CD4-positive, alpha-beta T cell treated with Interferon gamma for 1 hour (primary cell): ENCODE measurements at regions not wholly inside any gene's neighbourhood (a gene's known extent, or its start where the extent isn't known, plus 50 kb on each side); places are given as distances from the start of the nearest gene placed in this dataset.

Source experiments
- DNase-seq: peaks from one replicate; pipeline ENCODE4 v3.0.0-alpha.2; 2020

GRCh38 chr6:134738211-134738885 is 211.6 kb downstream of the ALDH8A1 start:
- DNase-seq: no peak

- no peak for DNase-seq
Measured at GRCh38 chr6:134735461-134735860, 214.4 kb downstream of the ALDH8A1 start.

GRCh38 chr6:134734312-134734869 is 215.5 kb downstream of the ALDH8A1 start:
- DNase-seq: no peak

GRCh38 chr6:134733801-134734200 is 216.1 kb downstream of the ALDH8A1 start:
- DNase-seq: no peak

GRCh38 chr6:134732763-134733162 is 217.1 kb downstream of the ALDH8A1 start:
- DNase-seq: no peak

- no peak for DNase-seq
Measured at GRCh38 chr6:134731615-134732014, 218.3 kb downstream of the ALDH8A1 start.

GRCh38 chr6:134730013-134730412 is 219.9 kb downstream of the ALDH8A1 start:
- DNase-seq: no peak

- no peak for DNase-seq
Measured at GRCh38 chr6:134729561-134729960, 220.3 kb downstream of the ALDH8A1 start.

GRCh38 chr6:134727081-134727480 is 222.8 kb downstream of the ALDH8A1 start:
- no peak for DNase-seq

GRCh38 chr6:134725590-134725989 is 224.3 kb downstream of the ALDH8A1 start:
- DNase-seq: no peak

- DNase-seq: no peak
Measured at GRCh38 chr6:134724771-134725340, 225.0 kb downstream of the ALDH8A1 start.

- DNase-seq: no peak
Measured at GRCh38 chr6:134723081-134723871, 226.6 kb downstream of the ALDH8A1 start.

GRCh38 chr6:134722200-134722870 is 227.6 kb downstream of the ALDH8A1 start:
- DNase-seq: no peak

- no peak for DNase-seq
Measured at GRCh38 chr6:134721060-134721405, 228.9 kb downstream of the ALDH8A1 start.

- no peak for DNase-seq
Measured at GRCh38 chr6:134720353-134721059, 229.4 kb downstream of the ALDH8A1 start.

GRCh38 chr6:134719911-134720310 is 230.0 kb downstream of the ALDH8A1 start:
- no peak for DNase-seq

GRCh38 chr6:134719286-134719685 is 230.6 kb downstream of the ALDH8A1 start:
- DNase-seq: no peak

- DNase-seq: no peak
Measured at GRCh38 chr6:134714679-134715078, 235.2 kb downstream of the ALDH8A1 start.

GRCh38 chr6:134714113-134714512 is 235.8 kb downstream of the ALDH8A1 start:
- no peak for DNase-seq

GRCh38 chr6:134712311-134712710 is 237.6 kb downstream of the ALDH8A1 start:
- DNase-seq: no peak

- no peak for DNase-seq
Measured at GRCh38 chr6:134708079-134708478, 241.8 kb downstream of the ALDH8A1 start.

GRCh38 chr6:134707342-134708031 is 242.4 kb downstream of the ALDH8A1 start:
- no peak for DNase-seq
